ENCODE measurements at regions not wholly inside any gene's neighbourhood (a gene's known extent, or its start where the extent isn't known, plus 50 kb on each side); places are given as distances from the start of the nearest gene placed in this dataset.

DNA sequence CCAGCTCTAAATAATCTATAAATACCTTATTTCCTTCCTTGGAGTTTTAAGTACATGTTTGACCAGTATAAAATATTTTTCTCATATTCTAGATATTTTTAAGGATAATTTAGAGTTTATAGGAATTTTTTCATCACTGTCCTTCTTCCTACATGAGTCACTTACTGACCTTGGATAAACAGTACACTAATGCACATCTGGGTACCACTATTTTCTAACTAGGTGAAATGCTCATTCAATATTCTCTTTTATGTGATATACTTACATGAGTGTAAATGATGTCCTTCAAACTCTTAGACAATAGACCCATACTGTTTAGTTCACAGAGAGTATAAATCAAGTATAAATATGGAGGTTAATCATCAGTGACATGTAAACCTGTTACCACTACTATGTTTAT, 1574.2 kb upstream of the ACVR2A start:
- no peaks in the 10 kb centered on the region for H3K79me2 ChIP-seq (ENCODE audit: insufficient read depth, low read length)
- no peak overlapping the region for H3K4me3 Mint-ChIP-seq

More for the DNA sequence above, 1574.2 kb upstream of the ACVR2A start:
- TF ChIP-seq, protein P1, sequence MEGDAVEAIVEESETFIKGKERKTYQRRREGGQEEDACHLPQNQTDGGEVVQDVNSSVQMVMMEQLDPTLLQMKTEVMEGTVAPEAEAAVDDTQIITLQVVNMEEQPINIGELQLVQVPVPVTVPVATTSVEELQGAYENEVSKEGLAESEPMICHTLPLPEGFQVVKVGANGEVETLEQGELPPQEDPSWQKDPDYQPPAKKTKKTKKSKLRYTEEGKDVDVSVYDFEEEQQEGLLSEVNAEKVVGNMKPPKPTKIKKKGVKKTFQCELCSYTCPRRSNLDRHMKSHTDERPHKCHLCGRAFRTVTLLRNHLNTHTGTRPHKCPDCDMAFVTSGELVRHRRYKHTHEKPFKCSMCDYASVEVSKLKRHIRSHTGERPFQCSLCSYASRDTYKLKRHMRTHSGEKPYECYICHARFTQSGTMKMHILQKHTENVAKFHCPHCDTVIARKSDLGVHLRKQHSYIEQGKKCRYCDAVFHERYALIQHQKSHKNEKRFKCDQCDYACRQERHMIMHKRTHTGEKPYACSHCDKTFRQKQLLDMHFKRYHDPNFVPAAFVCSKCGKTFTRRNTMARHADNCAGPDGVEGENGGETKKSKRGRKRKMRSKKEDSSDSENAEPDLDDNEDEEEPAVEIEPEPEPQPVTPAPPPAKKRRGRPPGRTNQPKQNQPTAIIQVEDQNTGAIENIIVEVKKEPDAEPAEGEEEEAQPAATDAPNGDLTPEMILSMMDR (conservative IDR thresholded peaks at IDR 0.05), result no peak
- Mint-ChIP-seq H3K27me3 (ENCODE audit: low read depth) (no peaks in the 10 kb centered on the region), H3K4me1 (peaks cover 6% of the 10 kb centered on the region in 2 experiments), H3K36me3 (ENCODE audit: insufficient read depth in 1 of 3, low read depth in 3 of 3) (no peaks in the 10 kb centered on the region), H3K27ac (no peak overlapping the region), H3K9me3 (no peaks in the 10 kb centered on the region)
- H2AFZ ChIP-seq (ENCODE audit: low read length), result no peak overlapping the region
- no peak overlapping the region for H2BK12ac ChIP-seq (ENCODE audit: insufficient read length, low read depth, low read length)
- H4K91ac ChIP-seq (ENCODE audit: insufficient read length, low read depth, low read length), result no peak overlapping the region
- H4K8ac ChIP-seq (replicated peaks; ENCODE audit: insufficient read length, low read depth, low read length), result no peak overlapping the region
- no peak overlapping the region for H3K27ac ChIP-seq (ENCODE audit: insufficient read length, low read depth, low read length)
- H2BK5ac ChIP-seq (ENCODE audit: insufficient read length, low read length), result no peak overlapping the region
- H2BK20ac ChIP-seq (ENCODE audit: low read depth, low read length, poor library complexity, severe bottlenecking), result no peak overlapping the region
- H3K56ac ChIP-seq (ENCODE audit: insufficient read length, low read depth, low read length), result no peak overlapping the region
- no peak overlapping the region for H2AK5ac ChIP-seq (ENCODE audit: insufficient read length, low read length)
- H3K9me3 ChIP-seq (ENCODE audit: control insufficient read depth, low read depth, low read length), result no peaks in the 10 kb centered on the region
- H3K79me1 ChIP-seq (ENCODE audit: insufficient read depth, low read depth, low read length, poor library complexity, severe bottlenecking), result no peaks in the 10 kb centered on the region
- no peak overlapping the region for H3K14ac ChIP-seq (ENCODE audit: insufficient read depth, low read length)
- no peak for DNase-seq
- H2BK15ac ChIP-seq (ENCODE audit: low read depth, low read length), result no peak overlapping the region
- no peak overlapping the region for H4K5ac ChIP-seq (ENCODE audit: insufficient read length, low read depth, low read length)
- no peak overlapping the region for H3K23ac ChIP-seq (ENCODE audit: insufficient read length, low read depth, low read length)
- H3K4me1 ChIP-seq (ENCODE audit: insufficient read depth, low read length), result no peaks in the 10 kb centered on the region
- no peaks in the 10 kb centered on the region for H4K20me1 ChIP-seq (ENCODE audit: control insufficient read depth, insufficient read depth, insufficient read length)
- H3K4ac ChIP-seq (ENCODE audit: low read depth, low read length), result no peak overlapping the region
- H3K18ac ChIP-seq (ENCODE audit: insufficient read length, low read depth, low read length), result no peak overlapping the region
- H2BK120ac ChIP-seq (ENCODE audit: low read depth, low read length, poor library complexity, severe bottlenecking), result no peak overlapping the region
- H3K9ac ChIP-seq (ENCODE audit: extremely low read depth, insufficient read length, low read length), result no peak overlapping the region
- no peaks in the 10 kb centered on the region for H3K23me2 ChIP-seq (ENCODE audit: insufficient read length, low read depth, low read length, poor library complexity, severe bottlenecking)
- H3K4me2 ChIP-seq (ENCODE audit: insufficient read depth, insufficient read length, low read length), result no peak overlapping the region
- H3K27me3 ChIP-seq (ENCODE audit: insufficient read depth, low read length), result no peaks in the 10 kb centered on the region
- H3T11ph ChIP-seq (ENCODE audit: low read length), result no peak overlapping the region
